HepG2 (cell line): ENCODE measurements at regions not wholly inside any gene's neighbourhood (a gene's known extent, or its start where the extent isn't known, plus 50 kb on each side); places are given as distances from the start of the nearest gene placed in this dataset.

ENCODE experiments used
- ATAC-seq: fragments of 200-7000 bp; cut with Tn5 transposase; 3 replicates; pipeline ENCODE4 v1.9.1; 2020; ENCODE audit warnings: mild to moderate bottlenecking, moderate library complexity
- BruUV-seq: library from RNA; stranded (reverse); fragments of 400-500 nt; replicated peaks from 2 replicates; lab custom pipeline; 2021; lab: Mats Ljungman, UMichigan
- CTCF ChIA-PET: fragments of 300-600 bp; formaldehyde crosslinking; extraction: SDS; loops from one replicate; lab custom pipeline; 2021; ENCODE audit warnings: low total read pairs, inconsistent platforms, low intra/inter-chr PET ratio; lab: Yijun Ruan, JAX
- POLR2A ChIA-PET: fragments of 350-600 bp; sonication (Branson Sonifier 250); formaldehyde crosslinking; loops from one replicate; lab custom pipeline; 2020; ENCODE audit warnings: antibody characterized with exemption, inconsistent platforms; lab: Yijun Ruan, JAX
- DNase-seq: peaks from one replicate; pipeline ENCODE4 v3.0.0-alpha.2; 2015; ENCODE audit warnings: low spot score
- FAIRE-seq: peaks from 3 replicates; lab custom pipeline; 2011; peaks lifted over from hg19 to GRCh38; lab: Jason Lieb, UNC
- H2AFZ ChIP-seq: one replicate; pipeline ENCODE4 v1.6.1; 2011; ENCODE audit warnings: low read length, inconsistent platforms
- H3K27ac ChIP-seq: fragments of 300-600 bp; 3 replicates; pipeline ENCODE4 v1.8.0; 2011; ENCODE audit warnings: mixed run types, mild to moderate bottlenecking, mixed read lengths, low read length, inconsistent platforms; ENCODE audit not compliant: insufficient read depth; ENCODE audit errors: extremely low read length
- H3K27me3 ChIP-seq, 2 experiments: fragments of 200-600 bp in 1 of 2; 2 replicates in 1 of 2; 3 replicates in 1 of 2; pipeline versions ENCODE4 v1.6.0 to v1.8.0; 2011; ENCODE audit warnings: low read length in 2 of 2, mild to moderate bottlenecking in 2 of 2, moderate library complexity in 2 of 2, inconsistent platforms in 1 of 2; ENCODE audit not compliant: insufficient read depth in 2 of 2, control insufficient read depth in 1 of 2
- H3K36me3 ChIP-seq, 2 experiments: fragments of 200-600 bp in 1 of 2; replicated peaks in 1 of 2; 2 replicates in 1 of 2; 3 replicates in 1 of 2; pipeline versions ENCODE4 v1.5.1 to v1.8.0; 2011; ENCODE audit warnings: low read length in 2 of 2, inconsistent platforms in 1 of 2; ENCODE audit not compliant: insufficient read depth in 2 of 2, control insufficient read depth in 1 of 2
- H3K4me1 ChIP-seq: 2 replicates; pipeline ENCODE4 v1.5.1; 2012; ENCODE audit warnings: low read length, inconsistent platforms; ENCODE audit not compliant: insufficient read depth
- H3K4me2 ChIP-seq: 2 replicates; pipeline ENCODE4 v1.6.0; 2011; ENCODE audit warnings: low read depth, low read length, inconsistent platforms
- H3K4me3 ChIP-seq, 3 experiments: fragments of 200-600 bp in 1 of 3; sonication (generic), shearing (Covaris generic) in 1 of 3; replicated peaks in 1 of 3; 2 replicates each; pipeline ENCODE4 v1.5.1; 2011 to 2016; ENCODE audit warnings: low read length in 3 of 3, inconsistent platforms in 2 of 3, low read depth in 2 of 3, mild to moderate bottlenecking in 2 of 3, control low read depth in 1 of 3, mixed read lengths in 1 of 3; ENCODE audit not compliant: insufficient read depth in 1 of 3
- H3K79me2 ChIP-seq: one replicate; pipeline ENCODE4 v1.6.1; 2011; ENCODE audit warnings: low read length, inconsistent platforms; ENCODE audit not compliant: insufficient read depth
- H3K9ac ChIP-seq: 2 replicates; pipeline ENCODE4 v1.6.0; 2011; ENCODE audit warnings: mild to moderate bottlenecking, low read depth, low read length, inconsistent platforms; ENCODE audit not compliant: insufficient read depth
- H3K9me3 ChIP-seq: 2 replicates; pipeline ENCODE4 v1.5.1; 2012; ENCODE audit warnings: mild to moderate bottlenecking, low read length
- H4K20me1 ChIP-seq: 2 replicates; pipeline ENCODE4 v1.6.0; 2011; ENCODE audit warnings: inconsistent platforms, mild to moderate bottlenecking, low read length, moderate library complexity; ENCODE audit not compliant: insufficient read depth
- ELF3 ChIP-seq: IDR thresholded peaks from 2 replicates; pipeline ENCODE4 v1.6.1; 2016; ENCODE audit warnings: missing genetic modification reagents, missing compliant biosample characterization
- HDAC6 ChIP-seq: fragments of 200-600 bp; sonication (generic); IDR thresholded peaks from 2 replicates; pipeline ENCODE4 v1.7.0; 2017; ENCODE audit warnings: mild to moderate bottlenecking, antibody characterized with exemption, low read length, low read depth
- HNF4G ChIP-seq, 2 experiments: sonication (generic) in 1 of 2; formaldehyde crosslinking in 1 of 2; IDR thresholded peaks; 2 replicates each; pipeline versions ENCODE4 v1.4.0 to v1.6.1; 2011 to 2020; ENCODE audit warnings: borderline replicate concordance in 2 of 2, low read depth in 2 of 2, mild to moderate bottlenecking in 2 of 2, low read length in 1 of 2, missing genetic modification reagents in 1 of 2, moderate library complexity in 1 of 2
- KLF15 ChIP-seq: sonication (generic); formaldehyde crosslinking; IDR thresholded peaks from 2 replicates; pipeline ENCODE4 v1.8.1; 2023; ENCODE audit warnings: borderline replicate concordance, mild to moderate bottlenecking, inconsistent platforms, missing genetic modification reagents, mixed read lengths
- KLF16 ChIP-seq, 2 experiments: sonication (generic) in 1 of 2; formaldehyde crosslinking in 1 of 2; IDR thresholded peaks; 2 replicates each; pipeline versions ENCODE4 v1.6.1 to v1.8.0; 2016 to 2023; ENCODE audit warnings: missing genetic modification reagents in 2 of 2, missing compliant biosample characterization in 1 of 2
- MED8 ChIP-seq: sonication (generic); formaldehyde crosslinking; IDR thresholded peaks from 2 replicates; pipeline ENCODE4 v1.8.1; 2023; ENCODE audit warnings: mild to moderate bottlenecking, missing genetic modification reagents; ENCODE audit not compliant: insufficient replicate concordance
- PBX2 ChIP-seq: IDR thresholded peaks from 2 replicates; pipeline ENCODE4 v1.6.1; 2016; ENCODE audit warnings: control low read depth
- PCBP2 ChIP-seq: fragments of 200-400 bp; formaldehyde crosslinking; optimal IDR thresholded peaks from 2 replicates; pipeline ENCODE3; 2018; ENCODE audit warnings: low read length, low read depth; ENCODE audit not compliant: poor library complexity, severe bottlenecking
- PHF8 ChIP-seq: sonication (generic); formaldehyde crosslinking; IDR thresholded peaks from 2 replicates; pipeline ENCODE4 v1.5.0; 2020; ENCODE audit warnings: missing genetic modification reagents
- PLSCR1 ChIP-seq: sonication (generic); formaldehyde crosslinking; IDR thresholded peaks from 2 replicates; pipeline ENCODE4 v1.5.0; 2020; ENCODE audit warnings: missing genetic modification reagents, mild to moderate bottlenecking, borderline replicate concordance
- ZMYM4 ChIP-seq: sonication (generic); formaldehyde crosslinking; IDR thresholded peaks from 2 replicates; pipeline ENCODE4 v1.8.1; 2023; ENCODE audit warnings: mild to moderate bottlenecking, missing genetic modification reagents
- ZNF354B ChIP-seq: sonication (generic); formaldehyde crosslinking; IDR thresholded peaks from 2 replicates; pipeline ENCODE4 v1.8.0; 2022; ENCODE audit warnings: mild to moderate bottlenecking, missing genetic modification reagents
- ZNF503 ChIP-seq: sonication (generic); formaldehyde crosslinking; IDR thresholded peaks from 2 replicates; pipeline ENCODE4 v1.4.0; 2020; ENCODE audit warnings: missing genetic modification reagents
- ZNF720 ChIP-seq: sonication (generic); formaldehyde crosslinking; IDR thresholded peaks from 2 replicates; pipeline ENCODE4 v1.4.0; 2020; ENCODE audit warnings: missing genetic modification reagents
- ZNF737 ChIP-seq: sonication (generic); formaldehyde crosslinking; IDR thresholded peaks from 2 replicates; pipeline ENCODE4 v1.5.0; 2020; ENCODE audit warnings: missing genetic modification reagents, mild to moderate bottlenecking, borderline replicate concordance
- WGBS: methylation state at CpG from one replicate; pipeline ENCODE4 v1.1.6; 2017; ENCODE audit warnings: low lambda C conversion rate; 5-methylcytosine and 5-hydroxymethylcytosine counted together
- in situ Hi-C: cut with HindIII; loops from 2 replicates; pipeline ENCODE4 v1.10.0; 2017; ENCODE audit warnings: low pct_unique_long_range_greater_than_20kb; ENCODE audit not compliant: extremely low pct_ligation_motif_present
- intact Hi-C: fragments of 100-400 bp; cut with micrococcal nuclease; formaldehyde crosslinking; loops from one replicate; pipeline ENCODE4 v1.10.0; 2022; ENCODE audit not compliant: unreplicated experiment

- no peak overlapping the region for H3K4me3 ChIP-seq
- H3K4me2 ChIP-seq: no peak overlapping the region
- no peak for DNase-seq
- intact Hi-C loops (no loop called here), in situ Hi-C loops (no loop called here)
- no TSS peak for BruUV-seq
- no peak overlapping the region for H3K9ac ChIP-seq
- no peaks in the 10 kb centered on the region for H3K9me3 ChIP-seq
- H3K79me2 ChIP-seq: no peaks in the 10 kb centered on the region
- no peaks in the 10 kb centered on the region for H4K20me1 ChIP-seq
- no peak overlapping the region for H3K27ac ChIP-seq
- CTCF ChIA-PET: no interaction called here
- no peak for FAIRE-seq
- POLR2A ChIA-PET: no interaction called here
- H3K4me1 ChIP-seq: no peaks in the 10 kb centered on the region
- 22% methylated on average over 4 of the region's 4 CpGs for WGBS
- H3K27me3 ChIP-seq: no peaks in the 10 kb centered on the region
- no peaks in the 10 kb centered on the region for H3K36me3 ChIP-seq
- TF ChIP-seq HNF4G (IDR thresholded peaks at IDR 0.05; ENCODE audit: borderline replicate concordance, low read depth, low read length) (no peak), HNF4G (CRISPR knock-in tag; IDR thresholded peaks at IDR 0.05; ENCODE audit: borderline replicate concordance, low read depth) (no peak), KLF15 (no peak), MED8 (CRISPR knock-in tag) (no peak), ZNF720 (CRISPR knock-in tag) (no peak), KLF16 (CRISPR knock-in tag; IDR thresholded peaks at IDR 0.05) (no peak), ZMYM4 (CRISPR knock-in tag) (no peak)
- ATAC-seq: no peak
- H2AFZ ChIP-seq: no peak overlapping the region
Observed at GRCh38 chr5:67409126-67409777, 212.7 kb upstream of the CD180 start.

GRCh38 chr5:67407979-67408378 is 211.4 kb upstream of the CD180 start:
- no peaks in the 10 kb centered on the region for H3K4me1 ChIP-seq
- H3K9me3 ChIP-seq: no peaks in the 10 kb centered on the region
- in situ Hi-C loops: no loop called here
- intact Hi-C loops: no loop called here
- H2AFZ ChIP-seq: no peak overlapping the region
- H3K4me2 ChIP-seq: no peak overlapping the region
- BruUV-seq: no TSS peak
- ATAC-seq: no peak
- H3K9ac ChIP-seq: no peak overlapping the region
- no peak for DNase-seq
- WGBS: 51% methylated on average over 2 of the region's 2 CpGs
- ChIA-PET POLR2A (no interaction called here), CTCF (no interaction called here)
- no peak for FAIRE-seq
- no peaks in the 10 kb centered on the region for H3K79me2 ChIP-seq
- H3K4me3 ChIP-seq: no peak overlapping the region
- no peaks in the 10 kb centered on the region for H3K27me3 ChIP-seq
- H3K36me3 ChIP-seq: no peaks in the 10 kb centered on the region
- H3K27ac ChIP-seq: no peak overlapping the region
- no peaks in the 10 kb centered on the region for H4K20me1 ChIP-seq
- no peak for TF ChIP-seq ZNF737 (CRISPR knock-in tag)
- no peak for TF ChIP-seq ZNF354B (CRISPR knock-in tag)
- TF ChIP-seq PHF8: no peak
- no peak for TF ChIP-seq HDAC6
- TF ChIP-seq PBX2: no peak
- TF ChIP-seq PCBP2: no peak
- no peak for TF ChIP-seq PLSCR1 (CRISPR knock-in tag)
- no peak for TF ChIP-seq ZNF503 (CRISPR knock-in tag)
- TF ChIP-seq ELF3: no peak
